Stimulated activated CD4-positive, alpha-beta T cell treated with anti-CD3 and anti-CD28 coated beads, Interleukin-12 subunit alpha, Interleukin-12 subunit beta, amount 100 ng/mL, for 48 hours (primary cell): ENCODE measurements at regions not wholly inside any gene's neighbourhood (a gene's known extent, or its start where the extent isn't known, plus 50 kb on each side); places are given as distances from the start of the nearest gene placed in this dataset.

ENCODE experiments used
- DNase-seq, 3 donors: peaks; one replicate each; pipeline ENCODE4 v3.0.0-alpha.2; 2020; ENCODE audit warnings: low read depth in 2 of 3, low spot score in 1 of 3

DNA sequence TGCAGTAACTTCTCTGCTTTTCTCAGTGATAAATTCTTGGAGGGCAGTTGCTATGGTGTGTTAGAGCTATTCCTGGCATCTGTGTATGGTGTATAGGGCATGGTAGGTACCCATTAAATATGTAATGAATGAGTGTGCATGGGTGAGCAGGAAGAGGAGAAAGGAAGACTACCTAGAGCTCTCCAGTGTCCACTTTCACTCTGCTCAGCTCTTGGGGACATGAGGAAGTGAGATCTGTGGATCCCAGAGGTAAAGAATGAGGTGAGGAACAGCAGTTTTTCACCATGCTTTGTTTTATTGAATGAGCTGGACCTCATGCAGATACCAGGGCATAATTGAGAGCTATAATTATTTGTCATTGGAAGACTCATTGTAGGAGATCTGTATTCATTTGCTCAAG lies 444.8 kb upstream of the RGS6 start:
- no peak for DNase-seq

DNA sequence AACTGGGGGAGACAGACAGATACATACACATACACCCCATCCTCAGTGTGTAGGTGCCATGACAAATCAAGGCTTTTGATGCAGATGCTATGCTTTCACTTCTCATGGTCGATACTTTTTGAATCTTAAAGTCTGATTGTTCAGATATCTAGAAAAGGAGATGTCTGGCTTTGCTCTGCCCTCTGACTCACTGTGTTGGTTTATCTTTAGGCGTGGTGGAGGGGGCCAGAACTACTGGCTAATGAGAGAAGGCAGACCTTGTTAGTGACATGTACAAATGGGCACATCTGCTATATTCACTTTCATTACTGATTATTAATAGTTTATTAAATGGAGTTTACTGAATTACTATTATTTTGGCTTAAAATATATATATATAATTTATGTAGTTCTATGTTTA lies 444.3 kb upstream of the RGS6 start:
- no peak for DNase-seq

DNA sequence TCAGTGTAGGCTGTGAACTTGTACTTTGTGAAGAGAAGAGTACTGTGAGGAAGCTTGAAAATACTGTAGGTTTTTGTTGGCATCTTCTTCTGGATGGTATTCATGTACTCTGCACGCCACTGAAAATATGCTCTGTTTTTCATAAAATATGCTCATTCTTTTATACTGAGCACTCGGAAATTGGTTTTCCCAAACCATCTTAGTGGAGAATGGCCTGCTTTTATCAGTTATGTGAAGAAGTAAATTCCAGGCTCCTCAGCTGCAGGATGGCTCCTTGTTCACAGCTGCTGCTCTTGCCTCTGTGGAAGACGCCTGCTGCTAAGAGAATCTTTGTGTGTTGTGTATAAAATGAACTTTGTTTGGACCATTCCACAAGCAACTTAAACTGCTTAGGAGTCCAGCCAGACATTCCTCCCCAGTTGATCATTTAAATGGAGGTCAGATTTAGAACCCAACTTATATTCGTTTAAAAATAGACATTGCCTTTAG lies 443.5 kb upstream of the RGS6 start:
- DNase-seq: no peak

DNA sequence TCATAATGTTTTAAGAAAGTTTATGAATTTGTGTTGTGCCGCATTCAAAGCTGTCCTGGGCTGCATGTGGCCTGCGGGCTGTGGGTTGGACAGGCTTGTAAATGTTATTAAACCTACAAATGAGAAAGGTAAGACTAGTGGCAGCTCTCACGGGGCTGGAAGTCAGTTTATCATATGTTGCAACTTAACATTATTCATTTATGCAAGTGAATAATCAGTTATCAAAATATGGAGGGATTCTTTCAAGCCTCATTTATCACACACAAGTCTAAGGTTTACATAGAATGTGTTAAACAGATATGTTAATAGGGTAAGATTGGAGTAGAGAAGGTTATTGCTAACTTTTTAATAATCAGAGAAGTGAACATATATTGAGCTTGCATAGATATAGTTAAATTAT lies 442.5 kb upstream of the RGS6 start:
- no peak for DNase-seq

DNA sequence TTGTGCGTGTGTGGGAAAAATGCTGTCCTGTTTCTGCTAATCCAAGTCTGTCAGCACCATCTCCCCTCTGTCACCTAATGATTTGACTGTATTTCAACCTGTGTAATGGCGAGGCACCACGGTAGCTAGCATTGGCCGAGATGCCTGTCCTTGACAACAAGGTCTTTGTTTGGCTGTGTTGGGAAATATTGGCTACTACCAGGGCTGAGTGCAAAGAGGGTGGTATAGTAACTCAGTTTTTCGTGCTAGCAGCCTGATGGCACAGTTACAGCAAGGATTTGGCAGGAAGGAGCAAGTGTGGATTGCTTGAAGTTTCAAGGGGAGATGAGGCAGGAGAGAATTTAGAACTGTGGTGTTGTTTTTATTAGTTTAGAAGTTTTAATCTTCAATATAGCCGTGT lies 440.3 kb upstream of the RGS6 start:
- no peak for DNase-seq

- no peak for DNase-seq
Observed at GRCh38 chr14:71492346-71492745, 439.9 kb upstream of the RGS6 start.

DNA sequence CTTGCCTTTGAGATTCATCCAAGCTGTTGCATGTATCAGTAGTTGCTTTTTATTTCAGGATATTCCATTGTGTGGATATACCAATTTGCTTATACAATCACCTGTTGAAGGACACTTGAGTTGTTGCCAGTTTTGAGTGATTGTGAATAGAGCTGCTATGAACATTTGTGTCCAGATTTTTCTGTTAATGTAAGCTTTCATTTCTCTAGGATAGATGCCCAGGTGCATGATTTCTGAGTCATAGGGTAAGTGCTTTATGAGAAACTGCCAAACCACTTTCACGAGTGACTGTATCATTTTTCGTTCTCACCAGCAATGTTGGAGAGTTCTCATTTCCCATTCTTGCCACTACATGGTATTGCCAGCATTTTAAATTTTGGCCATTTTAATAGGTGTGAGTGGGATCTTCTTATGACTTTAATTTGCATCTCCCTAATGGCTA lies 434.6 kb upstream of the RGS6 start:
- DNase-seq: peak in 1 of 3 donors; percentile 13

DNA sequence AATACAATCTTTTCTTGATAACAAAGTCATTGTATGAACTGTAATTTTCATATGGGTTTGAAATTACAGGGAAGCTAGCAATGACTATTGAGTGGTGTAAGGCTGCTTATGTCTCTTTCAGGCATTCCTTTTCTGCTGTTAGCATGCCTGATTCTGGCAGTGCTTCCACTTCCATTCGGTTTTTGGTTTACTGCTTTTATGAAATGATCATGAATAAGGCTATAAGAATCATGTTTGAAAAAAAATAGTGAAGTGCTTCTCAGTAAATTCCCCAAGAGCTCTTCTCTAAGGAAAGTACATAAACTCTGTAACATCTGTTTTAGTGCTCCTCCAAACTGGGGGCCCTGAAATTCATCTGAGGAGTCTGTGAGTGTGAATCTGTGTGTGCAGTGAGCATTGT lies 434.0 kb upstream of the RGS6 start:
- no peak for DNase-seq

GRCh38 chr14:71499018-71499417 lies 433.2 kb upstream of the RGS6 start:
- DNase-seq: no peak

DNA sequence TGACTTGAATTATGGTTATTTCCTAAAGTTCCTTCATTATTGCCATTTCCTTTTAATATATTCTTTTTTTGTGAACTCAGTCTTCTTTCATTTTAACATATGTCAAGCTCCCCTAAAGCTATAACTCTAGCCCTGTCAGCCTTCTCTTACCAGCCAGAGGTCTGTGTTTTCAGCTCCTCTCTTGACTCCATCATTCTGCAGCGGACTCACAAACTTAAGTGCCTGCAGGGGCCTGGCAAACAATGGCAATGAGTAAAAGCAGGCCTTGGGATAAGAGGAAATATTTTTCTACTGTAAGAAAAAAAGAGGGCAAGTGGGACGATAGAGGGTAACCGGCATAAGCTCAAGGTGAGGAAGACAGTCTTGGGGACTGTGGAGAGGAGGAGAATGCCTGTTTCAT lies 424.5 kb upstream of the RGS6 start:
- DNase-seq: no peak

GRCh38 chr14:71508901-71509300 lies 423.3 kb upstream of the RGS6 start:
- DNase-seq: no peak

DNA sequence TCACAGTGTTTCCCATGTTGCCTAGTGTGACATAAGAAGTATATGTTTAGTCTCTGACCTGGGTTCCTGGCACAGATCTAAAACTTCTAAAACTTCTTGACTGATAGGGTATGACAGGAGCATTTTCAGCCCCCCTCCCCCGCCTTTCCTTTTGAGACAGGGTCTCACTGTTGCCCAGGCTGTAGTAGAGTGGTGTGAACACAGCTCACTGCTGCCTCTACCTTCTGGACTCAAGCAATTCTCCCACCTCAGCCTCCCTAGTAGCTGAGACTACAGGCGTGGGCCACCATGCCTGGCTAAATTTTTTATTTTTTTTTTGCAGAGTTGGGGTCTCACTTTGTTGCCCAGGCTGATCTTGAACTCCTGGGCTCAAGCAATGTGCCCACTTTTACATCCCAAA lies 421.1 kb upstream of the RGS6 start:
- DNase-seq: no peak

DNA sequence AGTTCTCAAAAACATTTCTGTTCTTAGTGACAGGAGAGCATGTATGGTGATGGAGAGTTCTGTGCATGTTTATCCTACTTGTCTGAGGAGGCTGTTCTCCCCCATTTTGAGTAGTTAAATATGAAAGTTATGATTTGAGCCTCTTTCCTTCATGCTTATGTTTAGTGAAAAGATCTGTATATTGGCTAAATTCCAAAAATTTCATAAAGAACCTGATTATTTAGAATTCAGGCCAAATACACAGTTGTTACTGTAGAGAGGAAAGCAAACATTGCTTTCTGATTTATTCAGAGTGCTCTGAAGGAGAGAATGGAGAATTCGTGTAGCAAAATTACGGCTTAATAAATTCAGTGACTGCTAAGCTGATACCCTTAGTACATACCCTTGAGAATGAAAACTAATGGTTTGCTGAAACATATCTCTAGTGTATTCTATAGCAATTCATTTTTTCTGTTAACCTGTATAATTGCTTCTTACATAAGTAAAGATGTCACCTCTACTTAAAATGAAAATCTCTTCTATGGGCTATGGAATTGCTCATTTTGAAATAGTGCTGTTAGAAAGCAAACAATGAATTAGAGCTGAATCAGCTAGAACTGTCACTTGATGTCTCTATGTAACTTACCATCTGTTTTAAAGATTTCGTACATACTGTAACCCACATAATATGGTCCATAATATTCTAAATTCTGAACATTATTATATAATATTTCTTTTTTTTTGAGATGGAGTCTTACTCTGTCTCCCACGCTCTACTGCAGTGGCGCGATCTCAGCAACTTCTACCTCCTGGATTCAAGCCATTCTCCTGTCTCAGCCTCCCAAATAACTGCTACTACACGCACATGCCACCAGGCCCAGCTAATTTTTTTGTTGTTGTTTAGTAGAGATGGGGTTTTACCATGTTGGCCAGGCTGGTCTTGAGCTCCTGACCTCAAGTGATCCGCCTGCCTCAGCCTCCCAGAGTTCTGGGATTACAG lies 417.0 kb upstream of the RGS6 start:
- DNase-seq: no peak

- no peak for DNase-seq
Observed at GRCh38 chr14:71521238-71522135, 410.7 kb upstream of the RGS6 start.

GRCh38 chr14:71523630-71524319 lies 408.5 kb upstream of the RGS6 start:
- no peak for DNase-seq

- no peak for DNase-seq
Observed at GRCh38 chr14:71524320-71524982, 407.8 kb upstream of the RGS6 start.

- no peak for DNase-seq
Observed at GRCh38 chr14:71525663-71526221, 406.5 kb upstream of the RGS6 start.

- DNase-seq: no peak
Observed at GRCh38 chr14:71526388-71526787, 405.8 kb upstream of the RGS6 start.

- no peak for DNase-seq
Observed at GRCh38 chr14:71527838-71528237, 404.4 kb upstream of the RGS6 start.

- DNase-seq: no peak
Observed at GRCh38 chr14:71529848-71530247, 402.4 kb upstream of the RGS6 start.
